NOMO-1 (cell line): ENCODE measurements at regions not wholly inside any gene's neighbourhood (a gene's known extent, or its start where the extent isn't known, plus 50 kb on each side); places are given as distances from the start of the nearest gene placed in this dataset.
A peak's percentile ranks its signal among the peaks of the same experiment; 100 is the strongest.

Experiments
- DNase-seq, 2 experiments: peaks; one replicate each; lab custom pipeline; 2025; ENCODE audit not compliant: unreplicated experiment in 2 of 2; lab: John Stamatoyannopoulos, UW

DNA sequence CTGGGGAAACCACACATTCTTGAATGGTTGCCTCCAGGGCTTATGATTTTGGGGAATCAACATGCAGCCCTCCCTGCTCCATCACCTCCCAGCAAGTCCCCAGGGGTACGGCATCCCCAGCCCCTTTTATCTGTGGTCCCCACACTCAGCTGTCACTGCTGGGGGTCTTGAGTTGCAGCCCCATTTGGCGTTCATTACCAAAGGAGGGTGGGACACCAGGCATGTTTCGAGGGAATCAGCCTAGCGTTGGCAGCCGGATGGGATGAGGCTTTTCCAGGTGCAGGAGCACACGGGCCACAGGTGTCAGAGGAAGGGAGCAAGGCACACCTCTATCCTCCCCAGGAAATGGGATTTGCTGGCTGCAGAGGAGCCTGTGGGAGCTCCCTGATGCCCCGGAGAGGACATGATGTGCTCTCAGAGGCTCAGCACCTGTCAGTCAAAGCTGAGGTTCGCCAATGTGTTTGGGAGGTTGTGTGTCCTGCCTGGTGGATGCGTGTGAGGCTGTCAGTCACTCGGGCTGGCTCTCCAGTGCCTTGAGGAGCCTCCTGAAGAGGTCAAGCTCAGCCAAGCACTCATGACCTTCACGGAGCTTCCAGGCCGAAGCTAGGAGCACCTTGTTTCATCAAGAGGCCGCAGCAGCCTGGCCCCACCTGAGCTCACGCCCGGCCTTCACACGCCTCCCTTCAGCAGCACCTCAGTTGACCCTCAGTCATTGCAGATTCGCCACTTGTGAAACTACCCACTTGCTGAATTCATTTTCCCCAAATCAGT, 95.0 kb downstream of the ERMARD start:
- no peak for DNase-seq

DNA sequence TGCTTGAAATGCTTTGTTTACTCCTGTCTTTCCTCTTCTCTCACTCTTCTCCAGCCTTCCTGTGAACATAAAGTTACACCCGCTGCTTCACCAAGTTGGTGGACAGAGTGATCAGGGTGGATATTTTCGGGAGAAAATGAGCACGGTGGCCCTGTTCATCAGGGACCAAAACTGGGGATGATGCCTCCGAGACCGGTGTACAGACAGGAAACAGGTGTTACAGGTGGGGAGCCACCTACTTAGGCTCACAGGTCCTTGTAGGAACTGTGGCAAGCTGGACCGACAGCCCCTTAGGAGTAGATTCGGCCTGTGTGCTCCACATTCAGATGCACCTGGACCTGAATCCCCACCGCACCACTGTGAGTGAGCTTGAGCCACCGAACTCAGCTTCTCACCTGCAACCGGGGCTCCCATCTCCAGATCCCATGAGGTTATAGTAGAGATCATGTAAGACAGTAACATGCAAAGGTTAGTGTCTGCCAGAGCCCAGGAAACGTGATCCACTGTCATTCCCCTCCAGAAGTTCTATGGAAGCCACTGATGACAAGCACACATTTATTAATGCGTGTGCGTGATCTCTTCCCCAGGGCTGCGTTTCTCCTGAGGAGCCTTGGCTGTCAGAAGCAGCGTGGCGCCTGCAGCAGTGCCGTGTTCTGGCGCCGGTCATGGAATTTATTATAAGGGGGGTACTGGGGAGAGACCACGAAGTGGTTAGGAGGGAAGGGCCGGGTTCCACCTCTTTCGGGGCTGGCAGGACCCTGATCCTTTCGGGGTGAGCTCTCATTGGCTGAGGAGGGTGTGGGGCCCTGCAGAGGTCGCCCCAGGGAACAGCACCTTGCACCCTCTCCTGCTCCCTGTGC, 94.2 kb downstream of the ERMARD start:
- DNase-seq: no peak

DNA sequence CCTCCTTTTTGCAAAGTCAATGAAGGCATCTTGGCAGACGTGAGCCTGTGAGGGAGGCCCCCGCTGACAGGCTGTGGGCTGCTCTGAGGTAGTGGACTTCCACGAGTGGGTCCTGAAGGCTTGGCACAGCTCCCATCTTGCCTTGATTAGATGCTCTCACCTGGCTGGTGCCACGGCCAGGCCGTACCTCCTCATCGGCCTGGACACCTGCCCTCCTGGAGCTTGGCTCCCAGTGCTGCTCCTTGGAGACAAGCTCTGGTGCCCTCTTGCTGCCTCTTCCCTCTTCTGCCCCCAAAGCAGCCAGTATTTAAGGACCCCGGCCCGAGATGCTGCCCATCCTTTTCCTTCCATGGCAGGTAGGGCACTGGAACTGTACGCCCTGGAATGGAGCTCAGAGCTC, 93.5 kb downstream of the ERMARD start:
- no peak for DNase-seq

GRCh38 chr6:169843991-169844390, 92.6 kb downstream of the ERMARD start:
- no peak for DNase-seq

GRCh38 chr6:169843110-169843509, 91.7 kb downstream of the ERMARD start:
- DNase-seq: no peak

GRCh38 chr6:169841907-169842606, 90.6 kb downstream of the ERMARD start:
- DNase-seq: no peak

- no peak for DNase-seq
These were observed 89.8 kb downstream of the ERMARD start for GRCh38 chr6:169841251-169841650.

GRCh38 chr6:169839898-169840631, 88.6 kb downstream of the ERMARD start:
- no peak for DNase-seq

DNA sequence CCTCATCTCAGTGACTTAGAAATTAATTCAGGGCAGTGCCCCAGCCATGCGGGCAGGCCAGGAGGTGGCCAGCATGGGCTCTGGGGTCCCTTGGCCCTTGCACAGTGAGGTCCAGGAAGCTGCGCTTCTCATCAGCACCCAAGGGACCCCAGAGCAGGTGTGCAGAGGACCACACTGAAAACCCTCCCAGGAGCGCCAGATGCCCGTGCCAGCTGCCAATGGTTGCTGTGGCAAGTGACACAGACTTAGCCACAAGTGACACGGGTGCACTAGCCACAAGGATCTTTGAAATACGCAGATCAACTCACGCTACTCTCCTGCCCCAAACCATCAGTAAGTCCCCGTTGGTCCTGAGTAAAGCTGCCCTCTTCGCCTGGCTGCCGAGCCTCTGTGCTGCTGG, 88.1 kb downstream of the ERMARD start:
- DNase-seq: no peak

- no peak for DNase-seq
These were observed 87.6 kb downstream of the ERMARD start for GRCh38 chr6:169839029-169839481.

DNA sequence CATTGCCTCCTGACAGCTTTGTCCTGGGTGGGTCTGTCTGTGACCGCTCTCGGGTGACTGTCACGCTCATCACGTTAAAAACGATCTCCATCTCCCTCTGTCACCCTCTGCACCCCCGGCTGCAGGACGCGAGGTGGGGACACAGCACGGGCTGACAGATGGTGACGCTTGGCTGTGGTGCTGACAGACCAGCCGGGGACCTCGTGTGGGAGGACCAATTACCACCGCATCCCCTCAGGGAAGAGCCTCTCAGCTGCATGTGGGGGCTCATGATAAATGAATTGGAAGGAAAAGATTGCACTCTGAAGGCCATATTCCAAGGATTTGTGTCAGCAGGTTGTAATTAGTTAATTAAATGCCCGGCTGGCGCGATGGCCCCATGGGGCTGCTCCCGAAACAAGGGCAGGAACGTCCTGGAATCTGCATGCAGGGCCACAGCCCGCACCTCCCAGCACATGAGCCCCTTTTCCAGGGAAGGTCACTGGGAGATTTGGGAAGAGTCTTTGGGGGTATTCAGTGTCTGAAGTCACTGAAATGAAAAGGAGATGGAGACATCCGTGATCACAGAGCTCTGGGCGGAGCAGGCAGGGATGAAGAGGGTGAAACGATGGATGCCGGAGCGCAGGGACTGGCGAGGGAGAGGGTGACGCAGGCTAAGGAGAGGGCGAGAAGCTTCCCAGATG, 87.1 kb downstream of the ERMARD start:
- no peak for DNase-seq

DNA sequence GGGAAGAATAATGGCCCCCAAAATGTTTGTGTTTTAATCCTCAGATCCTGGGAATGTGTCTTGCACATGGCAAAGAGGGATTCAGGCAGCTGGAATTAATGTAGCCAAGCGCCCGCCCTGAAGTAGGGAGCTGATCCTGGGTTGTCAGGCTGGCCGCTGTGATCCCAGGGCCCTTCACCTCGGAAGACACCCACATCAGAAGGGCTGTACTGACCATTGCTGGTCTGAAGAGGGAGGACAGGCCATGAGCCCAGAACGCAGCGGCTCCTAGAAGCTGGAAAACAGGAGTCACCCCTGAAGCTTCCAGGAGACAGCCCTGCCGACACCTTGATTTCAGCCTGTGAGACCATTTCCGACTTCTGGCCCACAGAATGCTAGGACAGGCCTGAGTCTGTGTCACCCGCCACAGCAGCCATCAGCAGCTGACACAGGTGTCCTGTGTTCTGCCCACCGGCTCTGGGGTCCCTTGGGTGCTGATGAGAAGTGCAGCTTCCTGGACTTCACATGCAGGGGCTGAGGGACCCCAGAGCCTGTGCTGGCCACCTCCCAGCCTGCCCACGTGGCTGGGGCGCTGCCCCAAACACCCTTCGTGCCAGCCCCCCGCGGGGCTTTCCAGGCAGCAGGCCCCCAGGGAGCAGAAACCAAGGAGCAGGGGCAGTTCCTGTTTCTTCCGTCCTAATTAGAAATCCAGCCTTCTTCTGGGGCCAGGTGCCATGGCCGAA, 86.3 kb downstream of the ERMARD start:
- no peak for DNase-seq

DNA sequence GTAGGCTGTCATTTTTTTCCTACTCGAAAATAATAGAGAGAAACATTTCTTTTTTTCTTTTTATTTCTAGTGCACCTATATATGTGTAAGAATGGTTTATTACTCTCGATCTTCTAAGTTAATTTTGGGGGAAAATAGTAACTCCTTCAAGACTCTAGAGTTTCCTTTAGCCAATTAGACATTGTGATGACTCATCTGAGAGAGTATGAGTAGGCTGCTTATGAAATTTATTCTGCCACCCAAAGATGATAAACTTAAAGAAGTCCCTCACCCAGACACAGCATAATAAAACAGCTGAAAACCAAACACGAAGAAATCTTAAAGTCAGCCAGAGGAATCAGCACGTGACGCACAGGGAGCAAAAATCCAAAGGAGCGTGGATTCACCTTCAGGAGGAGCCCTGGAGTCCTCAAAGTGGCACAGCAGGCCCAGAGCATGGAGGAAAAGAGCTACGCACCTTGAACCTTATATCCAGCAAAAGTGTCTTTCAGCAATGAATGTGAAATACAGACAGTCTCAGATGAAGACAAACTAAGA, 81.9 kb downstream of the ERMARD start:
- no peak for DNase-seq

DNA sequence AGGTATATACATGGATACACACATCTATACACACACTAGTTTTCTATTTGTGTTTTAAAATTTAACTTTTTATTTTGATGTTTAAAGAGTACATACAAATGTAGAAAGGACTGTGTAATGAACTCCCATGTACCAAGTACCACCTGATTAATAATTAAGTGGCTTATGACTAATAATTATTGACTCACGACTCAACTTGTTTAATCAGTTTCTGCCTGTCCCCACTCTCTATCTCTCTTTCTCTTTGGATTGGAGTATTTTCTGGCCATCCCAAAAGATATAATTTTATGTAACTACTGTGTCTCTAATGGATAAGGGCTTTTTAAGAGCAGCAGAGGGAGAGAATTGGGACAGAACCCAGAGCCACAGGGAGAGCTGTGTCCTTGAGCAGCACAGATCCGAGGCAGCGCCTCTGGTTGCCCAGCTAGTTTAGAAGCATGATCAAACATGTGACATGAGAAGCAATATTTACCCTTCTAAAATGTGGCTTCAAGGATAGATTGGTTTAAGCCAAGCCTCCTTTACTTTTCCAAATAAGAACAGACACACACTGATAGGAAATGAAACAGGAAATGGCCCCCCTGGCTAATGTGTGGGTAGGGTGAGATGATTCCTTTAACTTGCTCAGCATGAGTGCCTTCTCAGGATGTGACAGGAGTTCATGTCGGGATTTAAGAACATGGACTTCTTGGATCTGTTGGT, 81.0 kb downstream of the ERMARD start:
- DNase-seq: no peak

GRCh38 chr6:169831450-169832246, 80.2 kb downstream of the ERMARD start:
- DNase-seq: peak; percentile 34 to 36
